ENCODE measurements at regions not wholly inside any gene's neighbourhood (a gene's known extent, or its start where the extent isn't known, plus 50 kb on each side); places are given as distances from the start of the nearest gene placed in this dataset.

DNA sequence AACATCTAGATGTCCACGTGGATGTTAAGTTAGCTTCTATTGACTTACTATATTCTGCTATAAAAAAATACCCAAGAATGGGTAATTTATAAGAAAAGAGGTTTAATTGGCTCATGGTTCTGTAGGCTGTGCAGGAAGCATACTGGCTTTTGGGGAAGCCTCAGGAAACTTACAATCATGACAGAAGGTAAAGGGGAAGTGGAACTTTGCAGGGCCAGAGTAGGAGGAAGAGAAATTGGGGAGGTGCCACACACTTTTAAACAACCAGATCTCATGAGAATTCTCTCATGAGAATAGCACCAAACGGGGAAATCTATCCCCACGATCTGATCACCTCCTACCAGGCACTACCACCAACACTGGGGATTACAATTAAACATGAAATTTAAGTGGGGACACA, 689.3 kb downstream of the METTL15 start:
- no peak for TF ChIP-seq ZNF8 (CRISPR knock-in tag; IDR thresholded peaks at IDR 0.05)
- TF ChIP-seq RARB (CRISPR knock-in tag; IDR thresholded peaks at IDR 0.05), result no peak
- no peak for TF ChIP-seq ARNTL (CRISPR knock-in tag; IDR thresholded peaks at IDR 0.05; ENCODE audit: borderline replicate concordance, low read depth)
- TF ChIP-seq ZFP30 (CRISPR knock-in tag; IDR thresholded peaks at IDR 0.05), result no peak
- TF ChIP-seq TCF4 (CRISPR knock-in tag; IDR thresholded peaks at IDR 0.05; ENCODE audit: borderline replicate concordance), result no peak
- no peak for TF ChIP-seq ZNF565 (CRISPR knock-in tag; conservative IDR thresholded peaks at IDR 0.05; ENCODE audit: low read depth)
- no peak for TF ChIP-seq ESRRG (CRISPR knock-in tag; IDR thresholded peaks at IDR 0.05)
- no peak for TF ChIP-seq PPARA (CRISPR knock-in tag; IDR thresholded peaks at IDR 0.05; ENCODE audit: borderline replicate concordance)
- TF ChIP-seq ZNF70 (CRISPR knock-in tag; IDR thresholded peaks at IDR 0.05), result no peak
- TF ChIP-seq, protein P1, sequence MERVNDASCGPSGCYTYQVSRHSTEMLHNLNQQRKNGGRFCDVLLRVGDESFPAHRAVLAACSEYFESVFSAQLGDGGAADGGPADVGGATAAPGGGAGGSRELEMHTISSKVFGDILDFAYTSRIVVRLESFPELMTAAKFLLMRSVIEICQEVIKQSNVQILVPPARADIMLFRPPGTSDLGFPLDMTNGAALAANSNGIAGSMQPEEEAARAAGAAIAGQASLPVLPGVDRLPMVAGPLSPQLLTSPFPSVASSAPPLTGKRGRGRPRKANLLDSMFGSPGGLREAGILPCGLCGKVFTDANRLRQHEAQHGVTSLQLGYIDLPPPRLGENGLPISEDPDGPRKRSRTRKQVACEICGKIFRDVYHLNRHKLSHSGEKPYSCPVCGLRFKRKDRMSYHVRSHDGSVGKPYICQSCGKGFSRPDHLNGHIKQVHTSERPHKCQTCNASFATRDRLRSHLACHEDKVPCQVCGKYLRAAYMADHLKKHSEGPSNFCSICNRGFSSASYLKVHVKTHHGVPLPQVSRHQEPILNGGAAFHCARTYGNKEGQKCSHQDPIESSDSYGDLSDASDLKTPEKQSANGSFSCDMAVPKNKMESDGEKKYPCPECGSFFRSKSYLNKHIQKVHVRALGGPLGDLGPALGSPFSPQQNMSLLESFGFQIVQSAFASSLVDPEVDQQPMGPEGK (CRISPR knock-in tag; IDR thresholded peaks at IDR 0.05; ENCODE audit: borderline replicate concordance), result no peak
